HG02840 (cell line): ENCODE measurements at regions not wholly inside any gene's neighbourhood (a gene's known extent, or its start where the extent isn't known, plus 50 kb on each side); places are given as distances from the start of the nearest gene placed in this dataset.

Source experiments
- ATAC-seq: cut with Tn5 transposase; IDR thresholded peaks from one replicate; pipeline ENCODE4 v1.9.1; 2021; ENCODE audit warnings: mild to moderate bottlenecking, moderate library complexity, moderate number of reproducible peaks; ENCODE audit not compliant: unreplicated experiment, low FRiP score

DNA sequence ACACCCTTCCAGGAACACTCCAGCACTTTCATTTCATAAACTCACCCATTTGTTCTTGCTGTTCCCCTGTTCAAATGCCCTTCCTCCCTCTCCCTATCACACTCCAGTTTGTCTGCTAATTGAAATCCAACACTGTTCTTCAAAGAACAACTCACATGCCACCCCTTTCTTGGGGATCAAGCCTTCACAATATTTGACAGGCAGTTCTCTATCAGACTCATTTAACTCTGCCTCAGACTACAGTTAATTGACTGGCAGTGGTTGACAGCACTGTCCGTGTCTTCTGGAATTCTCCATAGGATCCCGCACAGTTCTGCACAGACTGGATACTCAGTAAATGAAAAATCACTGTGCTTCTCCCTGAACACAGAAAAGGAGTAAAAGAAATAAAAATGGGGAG, 87.8 kb downstream of the PMP22 start:
- no peak for ATAC-seq

DNA sequence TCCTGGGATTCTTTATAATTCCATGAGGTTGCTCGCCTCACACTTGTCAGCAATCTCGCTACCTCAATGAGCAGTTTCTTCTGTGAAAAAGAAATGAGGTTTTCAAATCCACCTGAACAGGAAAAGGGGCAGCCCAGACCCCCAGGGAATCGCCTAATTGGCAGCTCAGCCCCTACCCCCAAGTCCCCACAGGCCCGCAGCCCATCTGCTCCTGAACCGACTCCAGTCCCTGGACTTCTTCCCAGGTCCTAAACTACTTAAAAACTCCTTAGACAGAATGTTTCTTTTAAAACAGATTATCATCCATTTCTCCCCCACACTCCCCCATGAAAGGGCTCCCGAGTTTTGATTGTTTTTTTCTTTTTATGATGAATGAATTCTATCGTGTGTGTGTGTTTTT, 89.8 kb downstream of the PMP22 start:
- no peak for ATAC-seq

DNA sequence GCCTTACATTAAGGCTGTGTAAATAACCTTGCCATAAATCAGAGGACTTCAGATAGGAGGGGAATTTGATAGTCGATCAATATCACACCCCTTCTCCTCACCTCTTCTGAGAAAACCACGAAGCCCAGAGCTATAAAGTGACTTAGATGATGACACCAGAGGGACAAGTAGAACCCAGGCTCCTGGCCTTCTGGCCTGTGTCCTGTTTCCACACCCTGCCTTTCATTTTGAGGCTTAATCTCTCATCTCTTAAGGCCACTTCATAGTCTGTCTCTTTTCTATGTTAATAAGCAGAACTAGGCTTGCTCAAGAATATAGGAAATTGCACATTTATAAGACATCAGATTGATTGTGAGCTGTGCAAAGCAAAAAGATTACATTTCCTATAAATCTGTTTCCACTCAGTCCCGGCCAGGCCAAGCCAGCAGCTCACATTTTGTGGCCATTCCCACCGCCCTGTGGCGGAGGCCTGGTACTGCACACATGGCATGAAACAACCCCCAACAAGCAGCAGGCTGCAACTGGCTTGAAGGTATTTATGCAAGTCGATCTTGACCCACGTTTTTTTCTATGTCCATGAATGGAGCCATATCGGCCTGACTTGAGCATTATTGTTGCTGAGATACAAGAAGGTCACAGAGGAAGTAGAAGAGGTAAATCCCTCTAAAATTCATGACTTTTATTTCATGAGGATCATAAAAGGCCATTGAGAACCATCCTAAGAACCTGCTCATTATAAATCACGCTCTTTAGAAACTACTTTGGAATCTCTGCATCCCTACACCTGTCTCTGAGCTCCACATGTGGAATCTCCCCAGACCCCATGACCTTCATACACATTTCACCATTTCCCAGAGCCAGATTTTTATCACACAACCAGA, 93.7 kb downstream of the PMP22 start:
- ATAC-seq, result no peak

DNA sequence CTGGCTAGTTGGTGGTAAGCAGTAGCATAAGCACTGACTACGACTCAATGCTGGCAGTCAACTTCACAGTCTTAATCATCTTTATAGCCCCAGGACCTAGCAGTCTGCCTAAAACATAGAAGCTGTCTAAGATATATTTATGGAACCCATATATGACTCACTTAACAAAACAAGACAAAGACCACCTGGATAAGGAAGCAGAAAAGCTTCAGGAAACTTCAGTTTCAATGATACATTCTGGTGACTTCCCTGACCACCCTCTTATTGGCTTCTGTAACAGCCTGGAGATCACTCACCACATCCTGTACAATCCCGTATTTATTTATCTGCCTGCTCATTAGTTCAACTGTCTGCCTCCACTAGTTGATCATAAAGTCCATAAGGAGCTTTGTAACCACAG, 95.5 kb downstream of the PMP22 start:
- no peak for ATAC-seq

DNA sequence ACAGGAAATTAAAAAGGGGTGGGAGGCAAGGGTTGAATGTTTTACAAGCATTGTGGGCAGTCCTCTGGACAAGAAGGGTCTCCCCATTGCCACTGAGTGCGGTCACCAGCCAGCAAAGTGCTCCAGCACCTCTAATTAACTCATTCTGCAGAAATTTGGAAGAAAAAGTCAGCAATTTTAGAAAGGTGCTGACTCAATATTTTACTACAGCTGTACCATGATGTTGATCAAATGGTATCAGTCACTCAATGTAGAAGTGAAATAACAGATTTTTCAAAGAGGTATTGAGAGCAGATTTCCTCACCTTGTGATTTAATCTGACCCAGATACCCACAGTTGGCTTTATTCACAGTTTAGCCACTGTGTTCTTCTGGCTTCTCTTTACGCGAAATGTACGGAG, 96.7 kb downstream of the PMP22 start:
- ATAC-seq, result no peak

DNA sequence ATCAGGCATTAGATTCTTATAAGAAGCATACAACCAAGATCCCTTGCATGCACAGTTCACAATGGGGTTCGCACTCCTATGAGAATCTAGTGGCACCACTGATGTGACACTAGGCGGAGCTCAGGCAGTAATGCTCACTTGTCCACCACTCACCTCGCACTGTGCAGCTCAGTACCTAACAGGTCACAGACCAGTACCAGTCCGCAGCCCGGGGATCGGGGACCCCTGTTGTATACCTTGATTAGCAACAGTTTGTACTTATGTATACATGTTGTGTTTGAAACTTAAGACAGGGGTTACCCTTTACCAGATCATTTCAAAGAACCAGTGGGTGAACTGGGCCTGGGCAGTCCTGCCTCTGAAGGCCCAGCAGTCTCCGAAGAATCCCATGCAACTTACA, 103.7 kb downstream of the PMP22 start:
- no peak for ATAC-seq

DNA sequence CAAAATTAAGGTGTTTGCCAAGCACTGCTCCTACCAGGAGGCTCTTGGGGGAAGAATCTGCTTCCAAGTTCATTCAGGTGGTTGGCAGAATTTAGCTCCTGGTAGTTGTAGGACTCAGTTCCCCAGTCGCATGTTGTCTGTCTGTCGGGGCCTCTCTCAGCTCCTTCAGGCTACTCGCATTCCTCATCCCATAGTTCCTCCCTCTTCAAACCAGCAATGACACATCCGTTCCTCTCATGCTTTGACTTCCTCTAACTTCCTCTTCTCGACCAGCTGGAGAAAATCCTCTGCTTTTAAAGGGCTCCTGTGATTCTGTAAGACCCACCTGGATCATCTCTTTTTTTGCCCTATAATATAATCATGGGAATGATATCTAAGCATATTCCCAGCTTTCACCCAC, 108.1 kb downstream of the PMP22 start:
- ATAC-seq, result no peak

DNA sequence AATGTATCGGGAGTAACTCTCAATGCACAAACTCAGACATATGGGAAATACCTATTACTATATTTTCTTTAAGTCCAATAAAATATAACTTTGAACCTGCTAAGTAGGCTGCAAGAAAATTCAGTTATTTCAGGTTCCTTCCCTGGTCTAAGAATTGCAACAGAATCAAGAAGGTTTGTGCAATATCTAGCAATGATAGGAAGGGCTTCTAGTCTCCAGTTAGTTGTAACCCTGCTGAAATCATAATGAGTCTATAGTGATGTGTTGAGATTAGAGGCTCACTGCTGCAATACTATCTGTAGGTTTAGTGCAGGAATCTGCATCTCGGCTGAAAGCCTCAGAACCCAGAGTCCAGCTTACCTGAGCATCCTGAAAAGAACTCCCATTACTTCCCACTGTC, 110.5 kb downstream of the PMP22 start:
- ATAC-seq, result no peak

DNA sequence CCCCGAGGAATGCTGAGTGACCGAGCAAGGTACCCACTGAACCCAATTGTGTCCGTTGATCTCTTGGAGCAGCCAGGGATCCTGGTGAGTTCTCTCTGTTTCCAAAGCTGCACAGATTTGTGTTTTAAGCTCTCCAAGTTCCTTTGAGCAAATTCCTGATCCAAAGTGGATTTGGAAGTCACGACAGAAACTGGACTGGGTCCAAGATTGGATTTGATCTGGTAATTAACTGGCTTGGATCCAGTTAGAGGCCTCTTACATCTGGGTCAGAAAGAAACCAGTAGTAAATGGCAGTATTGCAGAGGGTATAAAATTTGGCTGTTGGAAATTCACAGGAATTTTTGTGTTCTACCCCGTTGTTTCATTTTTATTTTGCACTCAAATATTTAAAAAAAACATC, 119.5 kb downstream of the PMP22 start:
- ATAC-seq, result no peak

DNA sequence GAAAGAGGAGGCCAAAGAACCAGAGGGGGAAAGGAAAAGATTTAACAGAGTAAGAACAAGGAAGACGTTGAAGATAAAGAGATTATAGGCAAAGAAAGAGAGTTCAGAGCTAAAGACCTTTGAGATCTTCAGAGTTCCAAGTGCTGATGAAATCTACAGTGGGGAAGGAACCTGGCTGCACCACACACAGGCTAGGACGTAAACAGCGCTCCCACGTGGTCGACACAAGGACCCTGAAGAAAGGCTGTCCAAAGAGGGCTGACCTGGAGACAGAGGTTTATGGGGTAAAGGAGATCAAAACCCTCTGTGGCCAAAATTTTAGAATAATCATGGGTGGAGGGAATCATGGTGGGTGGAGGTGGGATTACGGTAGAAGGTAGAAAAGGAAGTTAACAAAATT, 121.6 kb downstream of the PMP22 start:
- no peak for ATAC-seq

DNA sequence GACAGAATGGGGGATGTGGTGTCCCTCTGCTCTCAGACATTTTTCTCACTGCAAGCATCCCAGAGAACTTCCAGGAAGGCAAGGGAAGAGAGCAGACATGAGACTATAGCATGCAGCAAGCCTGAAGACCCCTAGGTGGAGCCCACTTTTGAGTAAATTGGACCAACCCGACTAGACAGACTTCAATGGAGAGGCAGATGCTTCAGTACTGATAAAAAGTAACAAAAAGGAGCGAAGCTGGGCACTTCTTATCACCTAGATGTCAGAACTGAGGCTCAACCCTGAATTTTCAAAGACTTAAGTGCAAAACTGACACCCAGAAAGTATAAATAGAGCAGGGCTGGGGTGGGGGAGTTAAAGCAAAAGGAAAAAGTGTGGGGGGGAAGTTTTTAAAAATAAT, 130.8 kb downstream of the PMP22 start:
- ATAC-seq, result no peak

DNA sequence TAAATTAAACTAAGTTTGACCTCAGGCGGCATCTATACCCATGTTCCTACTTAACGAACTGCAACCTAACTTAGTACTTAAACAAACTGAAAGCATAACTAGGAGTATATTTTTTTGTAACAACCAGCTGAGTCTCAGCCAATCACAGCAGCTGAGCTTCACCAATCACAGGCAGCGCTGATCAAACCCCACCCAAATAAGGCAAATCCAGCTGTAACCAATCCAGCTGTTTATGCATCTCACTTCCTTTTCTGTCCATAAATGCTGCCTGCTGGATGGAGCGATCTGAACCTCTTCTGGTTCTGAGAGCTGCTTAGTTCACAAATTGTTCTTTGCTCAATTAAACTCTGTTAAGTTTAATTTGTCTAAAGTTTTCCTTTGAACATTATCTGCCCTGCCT, 131.3 kb downstream of the PMP22 start:
- no peak for ATAC-seq

DNA sequence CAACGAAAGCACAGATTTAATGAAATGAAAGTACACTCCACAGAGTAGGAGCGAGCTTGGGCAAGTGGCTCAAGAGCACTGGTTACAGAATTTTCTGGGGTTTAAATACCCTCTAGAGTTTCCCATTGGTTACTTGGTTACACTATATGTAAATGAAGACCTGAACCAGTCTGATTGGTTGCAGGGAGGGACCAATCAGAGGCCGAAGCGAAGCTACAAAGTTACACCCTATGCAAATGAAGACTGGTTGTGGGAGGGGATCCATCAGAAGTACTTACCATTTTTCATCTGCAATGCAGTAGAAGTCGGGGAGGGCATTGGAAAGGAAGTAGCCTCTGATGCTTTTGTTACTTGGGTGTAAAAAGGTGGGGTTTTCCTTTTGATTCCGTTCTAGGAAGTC, 132.0 kb downstream of the PMP22 start:
- ATAC-seq, result no peak

DNA sequence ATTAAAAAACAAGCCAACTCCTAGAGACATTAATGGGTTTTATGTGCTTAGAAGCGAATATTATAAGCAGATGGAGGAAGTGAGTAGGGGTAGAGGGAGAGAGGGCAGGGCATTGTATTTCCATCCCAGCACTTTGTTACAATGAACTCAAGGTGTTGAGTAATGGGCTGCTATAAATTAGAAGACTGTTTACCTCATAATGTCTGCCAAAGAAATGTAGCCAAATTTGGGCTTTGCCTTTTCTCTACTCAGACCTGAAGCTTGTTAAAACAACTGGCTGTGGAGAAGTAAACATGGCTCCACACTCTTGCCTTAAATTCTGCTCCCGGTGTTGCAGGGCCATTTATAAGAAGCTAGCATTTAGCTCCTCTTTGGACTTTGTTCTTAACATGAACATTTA, 134.7 kb downstream of the PMP22 start:
- no peak for ATAC-seq

DNA sequence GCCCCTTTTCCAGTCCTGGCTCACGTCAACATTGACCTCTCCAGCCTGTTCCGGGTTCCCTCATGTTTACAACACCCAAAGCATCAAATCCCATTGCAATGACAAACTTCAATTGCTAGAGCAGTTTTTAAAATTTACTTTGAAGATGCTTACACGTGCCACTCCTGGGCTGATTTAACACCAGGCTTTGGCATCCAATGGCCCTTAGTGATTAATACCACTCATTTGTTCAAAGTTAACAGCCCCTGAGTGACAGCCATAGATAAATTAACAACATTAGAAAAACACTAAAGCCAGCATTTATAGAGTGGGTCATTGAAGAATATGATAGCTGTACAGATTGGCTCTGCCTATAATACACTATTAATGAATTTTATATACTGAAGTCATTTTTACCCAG, 135.1 kb downstream of the PMP22 start:
- no peak for ATAC-seq

DNA sequence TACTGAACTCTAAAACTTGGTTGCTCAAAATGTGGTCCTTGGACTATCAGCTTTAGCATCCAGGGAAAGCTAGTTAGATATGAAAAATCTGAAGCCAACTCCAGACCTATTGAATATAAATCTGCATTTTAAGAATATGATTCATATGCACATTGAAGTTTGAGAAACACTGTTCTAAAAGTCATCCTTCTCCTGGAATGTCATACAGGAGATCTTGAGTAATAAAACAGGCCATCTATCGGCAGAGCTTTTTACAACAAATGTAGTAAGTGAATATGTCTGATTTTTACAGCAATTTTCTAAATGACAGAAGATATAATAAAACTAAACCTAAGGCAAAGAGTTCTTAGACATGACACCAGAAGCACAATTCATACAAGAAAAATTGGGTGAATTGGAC, 140.4 kb downstream of the PMP22 start:
- ATAC-seq, result no peak

DNA sequence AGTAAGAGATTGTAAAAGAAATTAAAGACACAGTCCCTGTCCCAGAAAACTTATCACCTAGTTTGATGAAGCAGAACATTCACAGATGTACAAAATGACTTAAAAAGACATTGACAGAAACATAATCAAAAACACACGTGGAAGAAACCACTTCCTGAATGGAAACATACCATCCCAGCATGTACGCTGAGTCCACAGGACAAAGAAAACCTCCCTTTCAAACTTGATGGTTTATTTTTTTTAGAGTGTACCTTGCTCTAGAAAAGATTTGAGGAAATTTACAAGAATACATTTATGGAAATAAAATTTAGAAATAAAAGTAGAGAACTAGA, 140.9 kb downstream of the PMP22 start:
- no peak for ATAC-seq

DNA sequence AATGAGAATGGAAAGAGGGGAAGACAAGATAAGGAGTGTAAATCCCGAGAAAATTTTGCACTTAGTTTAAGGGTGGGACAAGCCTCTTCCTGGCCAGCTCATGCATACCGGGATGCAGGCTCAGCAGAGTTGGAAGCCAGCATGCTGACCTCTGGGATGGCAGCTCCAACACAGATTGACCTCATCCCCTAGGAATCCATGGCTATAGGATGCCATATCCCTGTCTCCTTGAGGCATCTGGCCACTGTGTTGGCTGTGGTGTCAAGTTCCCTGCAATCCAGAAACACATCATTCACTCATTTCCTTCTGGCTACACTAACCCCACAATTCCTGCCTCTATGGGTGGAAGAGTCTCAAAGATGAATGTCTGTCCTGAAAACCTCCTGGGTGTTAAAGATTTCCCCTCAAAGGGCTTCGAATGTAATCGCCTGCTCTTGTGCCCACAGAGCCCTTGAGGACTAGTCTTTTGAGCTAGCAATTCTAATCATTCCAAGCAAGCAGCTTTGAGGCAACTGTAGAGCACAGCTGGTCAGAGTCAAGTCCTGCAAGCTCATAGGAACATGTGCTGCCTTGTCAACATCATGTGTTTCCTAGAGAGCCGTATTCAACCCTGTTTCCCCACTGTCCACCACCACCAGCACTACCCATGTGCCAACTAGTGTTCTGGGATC, 141.4 kb downstream of the PMP22 start:
- no peak for ATAC-seq

DNA sequence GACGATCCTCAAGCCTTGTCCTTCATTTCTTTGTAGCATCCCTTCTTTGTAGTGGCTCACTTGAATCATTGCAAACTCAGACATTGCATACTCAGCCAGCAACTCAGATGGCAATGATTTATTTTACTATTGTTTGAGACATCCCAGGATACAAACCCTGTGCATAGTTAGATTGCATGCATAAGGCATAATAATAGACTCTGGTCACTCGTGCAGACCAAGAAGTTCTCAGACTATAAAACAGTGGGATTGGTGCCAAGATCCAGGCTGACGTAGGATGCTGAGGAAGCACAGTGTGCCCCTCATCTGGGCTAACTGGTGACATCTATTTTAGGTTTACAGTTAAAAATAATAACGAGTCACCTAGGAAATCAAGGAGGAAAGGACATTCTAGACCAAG, 142.3 kb downstream of the PMP22 start:
- ATAC-seq, result no peak

DNA sequence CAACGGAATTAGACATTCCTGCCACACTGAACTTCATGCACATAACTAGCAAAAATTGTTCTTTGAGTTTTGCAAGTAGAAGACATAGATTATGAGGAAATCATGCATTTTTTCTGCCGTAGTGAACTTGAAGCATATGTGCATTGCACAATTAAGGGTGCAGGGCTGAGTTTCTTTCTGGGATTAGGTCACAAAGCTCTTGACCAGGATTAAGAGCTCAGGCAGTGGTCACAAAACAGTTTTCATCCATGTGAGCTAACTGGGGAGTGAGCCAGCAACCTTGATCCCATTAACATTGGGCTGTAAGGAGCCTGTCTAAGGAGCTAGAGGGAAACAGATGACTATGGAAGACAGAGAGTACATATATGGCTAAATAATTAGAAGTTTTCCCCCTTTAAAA, 143.7 kb downstream of the PMP22 start:
- no peak for ATAC-seq

DNA sequence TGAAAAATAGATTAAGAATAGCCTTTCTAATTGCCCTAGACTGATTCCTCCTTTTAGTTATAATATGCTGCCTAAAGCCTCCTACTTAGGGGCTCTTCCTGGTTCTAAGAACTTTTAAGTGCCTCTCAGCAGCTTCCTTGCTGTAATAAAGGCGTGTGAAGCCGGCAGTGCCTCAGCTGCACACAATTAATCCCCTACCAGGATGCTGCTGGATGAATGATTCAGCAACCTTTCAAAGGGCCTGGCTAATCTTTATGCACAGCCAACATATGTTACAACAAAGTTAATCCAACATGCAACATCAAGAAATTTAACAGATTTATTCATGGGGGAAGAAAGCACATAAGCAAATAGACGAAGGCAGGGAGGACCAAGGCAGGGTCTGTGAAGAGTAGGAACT, 145.2 kb downstream of the PMP22 start:
- no peak for ATAC-seq

DNA sequence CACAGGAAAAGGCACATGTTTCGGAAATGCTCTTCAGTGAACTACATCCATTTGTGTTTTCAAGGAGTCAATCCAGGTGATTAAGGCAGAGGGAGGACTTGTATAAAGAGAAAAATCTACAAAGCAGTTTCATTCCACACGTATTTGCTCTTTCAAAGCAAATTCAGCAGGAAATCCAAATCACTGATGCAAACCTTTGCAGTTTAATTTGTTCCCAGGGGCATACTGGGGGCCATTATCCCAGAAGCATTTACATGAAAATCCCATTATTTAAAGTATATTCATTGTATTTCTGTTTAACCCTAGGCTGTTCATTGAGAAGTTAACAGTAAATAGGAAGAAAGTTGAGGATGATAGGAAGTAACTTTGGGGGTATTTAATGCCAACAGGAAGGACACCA, 147.9 kb downstream of the PMP22 start:
- no peak for ATAC-seq
